Motor neuron (in vitro differentiated cells): ENCODE measurements at regions not wholly inside any gene's neighbourhood (a gene's known extent, or its start where the extent isn't known, plus 50 kb on each side); places are given as distances from the start of the nearest gene placed in this dataset.
"Not testable (repeated sequence)": the region's sequence is repeated elsewhere in the genome, so short reads cannot be mapped to it uniquely, and the experiment has no call there.

ENCODE experiments used
- ATAC-seq, 8 experiments: fragments of 200-7000 bp; cut with Tn5 transposase; replicated peaks in 6 of 8; 2 replicates each; pipeline ENCODE4 v1.8.0; 2021; ENCODE audit warnings: mild to moderate bottlenecking in 8 of 8, moderate library complexity in 8 of 8
- H3K27ac ChIP-seq, 2 donors: fragments of 250-450 bp; sonication (Bioruptor Pico); 2 replicates each; pipeline ENCODE4 v1.9.0; 2021; ENCODE audit warnings: antibody characterized with exemption in 2 of 2, mild to moderate bottlenecking in 2 of 2, moderate library complexity in 1 of 2
- H3K4me1 ChIP-seq, 2 donors: fragments of 250-450 bp; sonication (Bioruptor Pico); replicated peaks in 1 of 2; 2 replicates each; pipeline ENCODE4 v1.6.1; 2021; ENCODE audit warnings: antibody characterized with exemption in 2 of 2, mild to moderate bottlenecking in 2 of 2, moderate library complexity in 1 of 2
- H3K4me3 ChIP-seq, 5 donors: fragments of 250-450 bp; sonication (Bioruptor Pico); 2 replicates each; pipeline ENCODE4 v1.9.0; 2021; ENCODE audit warnings: antibody characterized with exemption in 5 of 5, mild to moderate bottlenecking in 5 of 5, moderate library complexity in 4 of 5
- WGBS, 10 experiments: fragments of 450-650 bp; shearing (Covaris generic); methylation state at CpG; one replicate each; pipeline ENCODE4 v1.0.0; 2022; 5-methylcytosine and 5-hydroxymethylcytosine counted together
- in situ Hi-C, 9 experiments: fragments of 400-800 bp; cut with MboI; loops; one replicate each; pipeline ENCODE4 v1.15.0; 2021; ENCODE audit warnings: low sequenced_read_pairs in 9 of 9, low pct_unique_long_range_greater_than_20kb in 2 of 9; ENCODE audit not compliant: unreplicated experiment in 9 of 9

DNA sequence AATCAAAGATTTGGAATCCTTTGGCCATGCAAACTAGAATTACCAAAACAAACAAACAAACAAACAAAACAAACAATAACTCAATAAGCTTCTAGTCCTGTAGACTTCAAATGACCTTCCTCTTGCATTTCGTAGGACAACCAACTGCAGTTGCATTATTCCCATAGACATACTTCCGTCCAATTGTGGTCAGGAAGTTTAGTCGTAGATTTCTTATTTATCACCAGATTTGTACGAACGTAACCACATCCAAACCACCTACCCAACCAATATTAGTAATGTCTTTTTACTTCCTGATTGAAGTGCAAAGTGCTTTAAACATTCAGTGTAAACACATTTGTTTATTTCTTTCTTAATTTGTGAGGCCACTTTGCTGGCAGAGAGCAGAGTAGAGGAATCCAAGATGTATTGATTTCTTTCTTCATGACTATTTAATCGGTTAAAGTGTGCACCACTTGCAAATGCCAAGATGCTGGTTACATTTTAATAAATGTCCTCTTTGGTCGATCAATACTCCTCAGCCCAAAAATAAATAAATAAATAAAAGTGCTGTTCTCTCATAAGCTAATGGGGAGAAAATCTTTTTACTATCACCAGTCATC, 1745.6 kb upstream of the CELF4 start:
- Histone ChIP-seq H3K4me1 (peaks cover 0 to 6% of the 10 kb centered on the region in 2 donors), H3K27ac (no peak overlapping the region), H3K4me3 (no peak overlapping the region)
- in situ Hi-C loops: no loop called here
- WGBS, 10 experiments: 32 to 100% (median 93%) methylated on average over 2 to 7 of the region's 7 CpGs
- no peak for ATAC-seq

DNA sequence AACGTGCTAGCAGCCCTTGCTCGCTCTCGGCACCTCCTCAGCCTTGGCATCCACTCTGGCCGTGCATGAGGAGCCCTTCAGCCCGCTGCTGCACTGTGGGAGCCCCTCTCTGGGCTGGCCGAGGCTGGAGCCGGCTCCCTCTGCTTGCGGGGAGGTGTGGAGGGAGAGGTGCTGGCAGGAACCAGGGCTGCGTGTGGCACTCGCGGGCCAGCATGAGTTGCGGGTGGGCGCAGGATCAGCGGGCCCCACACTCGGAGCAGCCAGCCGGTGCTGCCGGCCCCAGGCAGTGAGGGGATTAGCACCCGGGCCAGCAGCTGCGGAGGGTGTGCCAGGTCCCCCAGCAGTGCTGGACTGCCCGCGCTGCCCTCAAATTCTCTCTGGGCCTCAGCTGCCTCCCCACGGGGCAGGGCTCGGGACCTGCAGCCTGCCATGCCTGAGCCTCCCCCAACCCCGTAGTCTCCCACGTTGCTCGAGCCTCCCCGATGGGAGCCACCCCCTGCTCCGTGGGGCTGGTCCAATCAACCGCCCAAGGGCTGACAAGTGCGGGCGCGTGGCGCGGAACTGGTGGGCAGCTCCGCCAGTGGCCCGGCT, 1743.4 kb upstream of the CELF4 start:
- H3K4me1 ChIP-seq, in situ Hi-C loops: not testable (repeated sequence)
- 91 to 100% (median 97%) methylated on average over 1 to 17 of the region's 36 CpGs; no CpG with 5 or more reads in 4 of the 10 experiments for WGBS, 10 experiments

DNA sequence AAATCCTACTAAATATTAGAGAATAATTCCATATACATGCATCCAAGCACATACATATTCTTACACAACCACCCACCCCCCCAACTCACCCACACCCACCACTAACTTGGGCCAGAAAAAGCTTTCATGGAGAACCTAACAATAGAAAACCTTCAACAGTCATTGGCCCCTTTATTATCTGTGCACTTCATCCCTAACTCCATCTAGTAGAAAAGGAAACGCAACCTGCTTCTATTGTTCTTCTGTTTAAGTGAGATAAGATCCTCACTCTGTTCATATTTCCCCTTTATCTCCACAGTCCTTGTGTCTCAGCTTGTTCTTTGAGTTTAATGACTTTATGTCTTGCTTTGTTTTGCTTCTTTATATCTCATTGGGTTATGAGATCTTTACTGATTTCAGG, 1740.2 kb upstream of the CELF4 start:
- Histone ChIP-seq H3K4me3 (no peak overlapping the region), H3K27ac (no peak overlapping the region), H3K4me1 (no peaks in the 10 kb centered on the region)
- in situ Hi-C loops: no loop called here
- 0 to 100% (median 92%) methylated on average over 1 of the region's 1 CpG; no CpG with 5 or more reads in 3 of the 10 experiments for WGBS, 10 experiments
- no peak for ATAC-seq

More for the DNA sequence above, 1743.4 kb upstream of the CELF4 start:
- ATAC-seq, H3K4me3 ChIP-seq, H3K27ac ChIP-seq: not testable (repeated sequence)

DNA sequence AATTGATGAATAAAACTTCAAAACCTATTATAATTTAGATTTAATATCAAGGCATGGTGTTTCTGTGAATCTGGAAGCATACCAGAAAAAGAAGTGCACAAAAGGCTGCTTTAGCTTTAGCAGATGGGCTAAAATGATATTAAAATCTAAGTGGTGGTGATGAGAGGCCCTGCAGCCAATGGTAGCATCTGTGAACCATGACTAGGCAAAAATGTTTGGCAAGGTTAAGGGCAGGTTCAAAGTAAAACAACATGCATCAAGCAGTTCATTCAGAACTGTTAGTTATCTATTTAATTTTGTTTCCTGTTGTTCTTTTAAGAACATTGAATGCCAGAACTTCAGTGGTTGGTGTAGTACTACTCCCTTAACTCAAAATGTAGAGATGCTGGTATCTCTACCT, 1736.9 kb upstream of the CELF4 start:
- H3K4me3 ChIP-seq: no peak overlapping the region
- no peak for ATAC-seq
- no peak overlapping the region for H3K27ac ChIP-seq
- in situ Hi-C loops: no loop called here
- no peaks in the 10 kb centered on the region for H3K4me1 ChIP-seq

DNA sequence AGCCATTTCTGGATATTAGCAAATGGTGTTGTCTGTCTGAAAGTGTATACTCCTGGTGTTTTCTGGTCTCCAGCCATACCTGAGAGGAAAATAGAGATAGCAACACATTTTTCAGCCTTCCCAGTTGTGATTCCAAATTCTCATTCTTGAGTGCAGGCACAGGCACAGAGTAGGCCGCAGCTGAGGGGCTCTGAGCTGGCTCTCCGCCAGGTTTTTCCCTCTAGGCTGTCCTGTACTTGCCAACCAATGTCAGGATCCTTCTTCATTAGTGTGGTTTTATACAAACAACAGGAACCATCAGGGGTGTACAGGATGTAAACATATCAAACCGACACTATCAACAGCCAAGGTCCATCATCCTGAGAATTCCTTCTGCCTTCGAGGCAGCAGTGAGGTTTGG, 1733.6 kb upstream of the CELF4 start:
- in situ Hi-C loops: no loop called here
- ATAC-seq: peak in 1 of 8 experiments; percentile 33
- WGBS, 10 experiments: 73 to 100% (median 80%) methylated on average over 1 to 4 of the region's 4 CpGs; no CpG with 5 or more reads in 3 of the 10 experiments
- H3K27ac ChIP-seq: no peak overlapping the region
- no peaks in the 10 kb centered on the region for H3K4me1 ChIP-seq
- H3K4me3 ChIP-seq: no peak overlapping the region

DNA sequence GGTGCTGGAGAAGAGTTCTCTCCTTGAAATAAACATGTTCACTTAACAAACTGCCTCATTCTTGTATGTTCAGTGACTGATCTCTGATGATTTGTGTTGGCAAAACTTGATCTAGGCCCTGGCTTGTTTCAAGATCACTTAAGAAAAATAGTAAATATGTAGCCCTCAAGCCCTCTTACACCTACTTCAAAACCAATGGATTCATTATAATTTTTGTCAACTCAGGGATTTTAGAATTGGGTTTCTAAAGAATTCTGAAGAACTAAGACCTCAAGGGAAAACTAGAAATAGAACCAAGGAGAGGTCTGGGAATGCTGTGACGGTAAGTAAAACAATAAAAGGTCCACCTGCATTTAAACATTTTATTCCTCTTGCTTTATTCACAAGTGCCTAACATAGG, 1731.6 kb upstream of the CELF4 start:
- in situ Hi-C loops: no loop called here
- H3K4me1 ChIP-seq: no peaks in the 10 kb centered on the region
- WGBS, 10 experiments: 38 to 100% (median 94%) methylated on average over 1 of the region's 1 CpG; no CpG with 5 or more reads in 1 of the 10 experiments
- H3K27ac ChIP-seq: no peak overlapping the region
- no peak overlapping the region for H3K4me3 ChIP-seq
- no peak for ATAC-seq

DNA sequence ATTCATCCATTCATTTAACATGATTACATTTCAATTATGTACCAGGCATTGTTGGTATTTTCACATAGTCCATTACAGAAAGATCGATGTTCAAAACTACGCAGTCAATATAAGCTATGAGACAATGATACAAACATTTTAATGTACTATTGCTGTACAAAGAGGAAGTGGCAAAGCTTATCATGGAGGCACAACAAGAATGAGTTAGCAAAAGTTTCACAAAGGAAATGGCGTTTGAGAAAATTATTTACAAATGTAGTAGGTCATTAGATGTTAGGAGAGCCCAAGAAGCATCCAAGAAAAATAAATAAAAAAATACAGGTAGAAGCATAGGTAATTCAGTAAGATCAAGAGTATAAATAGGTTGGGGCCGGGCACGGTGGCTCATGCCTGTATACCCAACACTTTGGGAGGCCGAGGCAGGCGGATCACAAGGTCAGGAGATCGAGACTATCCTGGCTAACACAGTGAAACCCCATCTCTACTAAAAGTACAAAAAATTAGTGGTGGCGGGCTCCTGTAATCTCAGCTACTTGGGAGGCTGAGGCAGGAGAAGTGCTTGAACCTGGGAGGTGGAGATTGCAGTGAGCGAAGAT, 1730.8 kb upstream of the CELF4 start:
- in situ Hi-C loops: no loop called here
- ATAC-seq: no peak
- H3K4me3 ChIP-seq: no peak overlapping the region
- 39 to 99% (median 95%) methylated on average over 2 to 10 of the region's 10 CpGs for WGBS, 10 experiments
- no peaks in the 10 kb centered on the region for H3K4me1 ChIP-seq
- H3K27ac ChIP-seq: no peak overlapping the region

DNA sequence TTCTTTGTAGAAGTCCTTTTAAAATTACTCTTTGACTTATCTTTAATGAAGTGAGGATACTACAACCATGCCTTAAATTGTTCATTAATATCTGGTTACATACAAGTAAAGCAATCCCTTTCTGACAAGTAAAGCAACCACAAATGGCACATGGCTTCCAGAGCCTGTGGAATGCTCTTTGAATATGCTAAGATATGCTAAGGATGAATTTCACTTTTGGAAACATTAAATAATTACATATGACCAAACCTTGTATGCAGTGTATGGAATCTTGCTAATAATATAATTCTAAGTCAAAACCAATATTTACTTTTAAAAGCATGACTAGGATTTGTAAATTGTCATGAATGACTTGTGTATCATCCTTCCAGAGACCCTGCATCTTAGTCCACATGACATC, 1711.2 kb upstream of the CELF4 start:
- H3K4me3 ChIP-seq: no peak overlapping the region
- ATAC-seq: peak in 3 of 8 experiments; percentile 84 to 99 (median 87)
- in situ Hi-C loops: no loop called here
- no peaks in the 10 kb centered on the region for H3K4me1 ChIP-seq
- H3K27ac ChIP-seq: no peak overlapping the region

DNA sequence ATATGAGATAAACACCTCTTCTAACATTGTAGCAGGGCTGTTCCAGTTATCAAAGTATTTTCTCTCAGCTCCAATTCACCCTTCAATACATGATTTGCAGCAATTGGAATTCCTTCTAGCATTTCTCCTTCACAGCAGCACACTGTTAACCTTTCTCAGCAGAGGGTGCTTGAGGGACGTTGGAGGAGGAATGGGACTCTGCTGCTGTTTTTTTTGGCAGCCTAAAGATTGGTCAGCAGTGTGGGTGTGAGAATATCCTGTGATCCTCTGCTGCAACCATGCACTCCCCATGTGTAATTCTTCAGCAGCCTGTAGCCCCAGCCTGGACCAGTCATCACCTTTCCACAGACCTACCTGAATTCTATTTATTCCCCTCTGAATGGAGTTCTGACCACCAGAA, 1708.9 kb upstream of the CELF4 start:
- in situ Hi-C loops: no loop called here
- ATAC-seq: no peak
- no peak overlapping the region for H3K27ac ChIP-seq
- 83% methylated on average over 1 of the region's 1 CpG; no CpG with 5 or more reads in 9 of the 10 experiments for WGBS, 10 experiments
- H3K4me3 ChIP-seq: no peak overlapping the region
- no peaks in the 10 kb centered on the region for H3K4me1 ChIP-seq

DNA sequence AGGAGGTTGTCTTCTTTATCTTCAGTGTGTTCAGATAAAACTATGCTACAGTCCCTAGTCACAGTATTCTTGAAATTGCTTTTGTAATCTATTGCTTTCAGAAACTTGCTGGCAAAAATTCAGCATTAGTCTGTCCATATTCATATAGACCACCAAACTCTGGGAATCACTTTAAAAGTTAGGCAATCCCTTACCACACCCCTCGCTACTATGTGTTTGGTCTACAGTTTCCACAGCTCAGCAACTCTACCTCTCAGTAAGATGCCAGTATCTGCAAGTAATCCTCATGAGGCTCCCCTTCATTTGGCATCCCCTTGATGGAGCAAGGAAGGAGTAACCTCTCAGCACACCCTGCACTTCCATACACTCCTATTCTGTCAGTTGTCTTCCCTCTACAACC, 1706.6 kb upstream of the CELF4 start:
- no peak overlapping the region for H3K27ac ChIP-seq
- no peaks in the 10 kb centered on the region for H3K4me1 ChIP-seq
- no peak overlapping the region for H3K4me3 ChIP-seq
- 40 to 100% (median 44%) methylated on average over 1 of the region's 1 CpG; no CpG with 5 or more reads in 5 of the 10 experiments for WGBS, 10 experiments
- in situ Hi-C loops: no loop called here
- ATAC-seq: peak in 2 of 8 experiments; percentile 72 to 75

DNA sequence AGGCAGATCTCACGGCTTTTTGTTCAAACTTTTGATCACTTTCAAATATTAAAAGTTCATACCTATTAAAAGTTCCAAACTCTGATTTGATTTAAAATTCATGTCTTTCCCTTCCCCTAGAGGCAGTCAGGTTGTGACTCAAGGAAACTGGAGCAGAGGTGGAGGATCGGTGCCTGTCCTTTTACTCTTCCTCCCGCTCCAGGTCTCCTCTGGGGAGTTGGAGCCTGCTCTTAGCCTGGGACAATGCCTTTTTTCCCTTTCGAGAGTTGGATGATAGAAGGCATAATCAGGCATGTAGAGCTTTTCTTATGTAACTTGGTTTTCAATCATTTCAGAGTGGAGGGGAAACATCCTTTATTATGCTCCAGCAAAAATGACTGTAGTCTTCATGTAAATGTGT, 1706.1 kb upstream of the CELF4 start:
- in situ Hi-C loops: no loop called here
- WGBS, 10 experiments: 13 to 100% (median 66%) methylated on average over 1 to 4 of the region's 4 CpGs
- Histone ChIP-seq H3K27ac (no peak overlapping the region), H3K4me1 (no peaks in the 10 kb centered on the region), H3K4me3 (no peak overlapping the region)
- peak in 1 of 8 experiments; percentile 27 for ATAC-seq

DNA sequence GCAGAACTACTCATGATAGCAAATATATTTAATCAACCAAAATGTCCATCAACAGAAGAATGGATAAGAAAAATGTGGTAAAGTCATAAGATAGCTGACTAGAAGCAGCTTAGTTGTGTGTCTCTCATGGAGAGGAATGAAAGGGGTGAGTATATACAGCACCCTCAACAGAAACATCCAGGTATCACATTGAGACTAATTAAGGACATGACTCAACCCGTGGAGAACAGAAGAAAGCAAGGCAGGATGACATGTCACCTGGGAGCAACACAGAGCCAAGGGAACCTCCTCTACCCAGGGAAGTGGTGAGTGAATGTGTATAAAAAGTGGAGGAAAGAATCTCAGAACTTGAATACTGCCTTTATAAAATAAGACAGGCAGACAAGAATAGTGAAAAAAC, 1695.0 kb upstream of the CELF4 start:
- H3K4me1 ChIP-seq: no peaks in the 10 kb centered on the region
- no peak overlapping the region for H3K4me3 ChIP-seq
- ATAC-seq: no peak
- in situ Hi-C loops: no loop called here
- 9 to 100% (median 80%) methylated on average over 1 of the region's 1 CpG; no CpG with 5 or more reads in 3 of the 10 experiments for WGBS, 10 experiments
- H3K27ac ChIP-seq: no peak overlapping the region

DNA sequence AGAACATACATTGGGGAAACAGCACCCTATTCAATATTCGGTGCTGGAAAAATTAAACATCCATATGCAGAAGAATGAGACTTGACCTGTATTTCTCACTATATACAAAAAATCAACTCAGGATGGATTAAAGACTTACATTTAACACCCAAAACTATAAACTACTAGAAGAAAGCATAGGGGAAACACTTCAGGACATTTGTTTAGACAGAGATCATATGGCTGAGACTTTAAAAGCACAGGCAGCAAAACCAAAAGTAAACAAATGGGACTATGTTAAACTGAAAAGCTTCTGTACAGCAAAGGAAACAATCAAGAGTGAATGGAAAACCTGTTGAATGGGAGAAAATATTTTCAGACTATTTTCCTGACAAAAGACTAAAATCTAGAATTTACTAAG, 1694.1 kb upstream of the CELF4 start:
- H3K27ac ChIP-seq: no peak overlapping the region
- in situ Hi-C loops: no loop called here
- no peak overlapping the region for H3K4me3 ChIP-seq
- ATAC-seq: no peak
- WGBS, 10 experiments: 11 to 100% (median 90%) methylated on average over 1 of the region's 1 CpG; no CpG with 5 or more reads in 1 of the 10 experiments
- no peaks in the 10 kb centered on the region for H3K4me1 ChIP-seq

DNA sequence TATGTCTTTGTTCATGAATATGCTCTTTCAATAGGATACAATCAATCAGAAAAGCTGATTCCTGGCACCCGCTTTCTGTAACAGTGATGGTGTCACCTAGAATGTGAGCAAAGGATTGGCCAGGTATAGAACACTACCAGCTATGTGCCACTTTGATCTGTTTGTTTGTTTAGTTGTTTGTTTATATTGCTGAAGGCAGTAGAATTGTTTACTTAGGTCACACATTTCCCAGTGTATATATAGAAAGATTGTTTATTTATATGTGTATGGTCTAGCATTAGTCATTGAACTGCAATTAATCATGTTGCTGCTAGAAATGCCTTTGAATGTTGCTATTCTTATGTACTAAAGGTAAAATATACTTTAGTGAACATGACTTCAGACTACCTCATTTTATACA, 1678.6 kb upstream of the CELF4 start:
- peaks cover 0 to 12% of the 10 kb centered on the region in 2 donors for H3K4me1 ChIP-seq
- WGBS, 10 experiments: 50 to 100% (median 100%) methylated on average over 1 of the region's 1 CpG; no CpG with 5 or more reads in 5 of the 10 experiments
- in situ Hi-C loops: no loop called here
- no peak overlapping the region for H3K4me3 ChIP-seq
- no peak for ATAC-seq
- no peak overlapping the region for H3K27ac ChIP-seq
